Lower leg skin (tissue), 4 donors: ENCODE measurements at regions not wholly inside any gene's neighbourhood (a gene's known extent, or its start where the extent isn't known, plus 50 kb on each side); places are given as distances from the start of the nearest gene placed in this dataset.

Experiments used
- DNase-seq, 2 donors: peaks; one replicate each; pipeline ENCODE4 v3.0.0-alpha.2; 2019; ENCODE audit warnings: low spot score in 2 of 2
- H3K4me3 ChIP-seq: fragments of 200-600 bp; sonication (generic); 2 replicates; pipeline ENCODE4 v1.5.1; 2017; ENCODE audit warnings: mild to moderate bottlenecking, low read depth; ENCODE audit not compliant: poor library complexity, severe bottlenecking
- CTCF ChIP-seq, 3 donors: fragments of 450-650 bp; IDR thresholded peaks; one replicate each; pipeline ENCODE4 v1.5.1; 2016; ENCODE audit warnings: antibody characterized with exemption in 3 of 3, mild to moderate bottlenecking in 3 of 3, moderate library complexity in 2 of 3
- POLR2A ChIP-seq, 2 donors: fragments of 450-650 bp; IDR thresholded peaks; one replicate each; pipeline ENCODE4 v1.6.1; 2016 to 2017; ENCODE audit warnings: antibody characterized with exemption in 2 of 2, mild to moderate bottlenecking in 1 of 2, moderate library complexity in 1 of 2
- WGBS, 2 donors: methylation state at CpG; one replicate each; pipeline ENCODE4 v1.1.5; 2018; 5-methylcytosine and 5-hydroxymethylcytosine counted together
- intact Hi-C: fragments of 100-400 bp; cut with DNase I; formaldehyde crosslinking; loops from one replicate; pipeline ENCODE4 v1.15.0; 2023; ENCODE audit warnings: low total_unique reads

DNA sequence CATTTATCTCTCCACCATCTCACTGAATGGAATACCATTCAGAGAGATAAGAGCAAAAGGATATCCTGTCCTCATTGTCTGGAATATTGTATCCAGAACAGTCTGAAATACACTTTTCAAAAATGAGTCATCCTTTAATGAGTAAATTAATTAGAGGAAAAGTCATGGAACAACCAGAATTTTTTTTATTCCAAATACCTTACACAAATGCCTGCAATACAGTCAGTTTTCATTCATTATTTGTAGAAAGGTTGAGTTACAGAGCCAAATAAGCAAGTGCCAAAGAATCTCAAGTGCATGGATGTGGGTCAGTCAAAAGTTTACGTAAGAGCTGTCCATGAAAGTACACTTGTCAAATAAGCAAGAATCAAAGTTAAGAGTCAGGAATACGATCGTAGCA lies 482.6 kb downstream of the IPMK start:
- H3K4me3 ChIP-seq, result no peak overlapping the region
- WGBS, 2 donors, result 90% methylated on average over 3 of the region's 3 CpGs
- intact Hi-C loops, result no loop called here
- no peak for TF ChIP-seq POLR2A (IDR thresholded peaks at IDR 0.05)
- no peak for TF ChIP-seq CTCF (IDR thresholded peaks at IDR 0.05)
- DNase-seq, result no peak

- intact Hi-C loops, result no loop called here
- H3K4me3 ChIP-seq, result no peak overlapping the region
- DNase-seq, result no peak
- 71 to 76% methylated on average over 5 of the region's 5 CpGs for WGBS, 2 donors
- no peak for TF ChIP-seq CTCF (IDR thresholded peaks at IDR 0.05)
- TF ChIP-seq POLR2A (IDR thresholded peaks at IDR 0.05), result no peak
Observed at GRCh38 chr10:57776688-57777432, 490.8 kb downstream of the IPMK start.

GRCh38 chr10:57775250-57775649 lies 492.4 kb downstream of the IPMK start:
- intact Hi-C loops, result no loop called here
- 74 to 77% methylated on average over 2 of the region's 2 CpGs for WGBS, 2 donors
- TF ChIP-seq CTCF (IDR thresholded peaks at IDR 0.05) (no peak), POLR2A (IDR thresholded peaks at IDR 0.05) (no peak)
- H3K4me3 ChIP-seq, result no peak overlapping the region
- DNase-seq, result no peak

- H3K4me3 ChIP-seq, result no peak overlapping the region
- 75 to 88% methylated on average over 1 of the region's 1 CpG for WGBS, 2 donors
- intact Hi-C loops, result no loop called here
- no peak for TF ChIP-seq CTCF (IDR thresholded peaks at IDR 0.05)
- no peak for DNase-seq
Observed at GRCh38 chr10:57769298-57769697, 498.4 kb downstream of the IPMK start.

GRCh38 chr10:57759777-57760176 lies 507.9 kb downstream of the IPMK start:
- intact Hi-C loops, result no loop called here
- TF ChIP-seq POLR2A (IDR thresholded peaks at IDR 0.05) (no peak), CTCF (IDR thresholded peaks at IDR 0.05) (no peak)
- WGBS, 2 donors, result 65 to 71% methylated on average over 6 of the region's 6 CpGs
- DNase-seq, result no peak
- no peak overlapping the region for H3K4me3 ChIP-seq

DNA sequence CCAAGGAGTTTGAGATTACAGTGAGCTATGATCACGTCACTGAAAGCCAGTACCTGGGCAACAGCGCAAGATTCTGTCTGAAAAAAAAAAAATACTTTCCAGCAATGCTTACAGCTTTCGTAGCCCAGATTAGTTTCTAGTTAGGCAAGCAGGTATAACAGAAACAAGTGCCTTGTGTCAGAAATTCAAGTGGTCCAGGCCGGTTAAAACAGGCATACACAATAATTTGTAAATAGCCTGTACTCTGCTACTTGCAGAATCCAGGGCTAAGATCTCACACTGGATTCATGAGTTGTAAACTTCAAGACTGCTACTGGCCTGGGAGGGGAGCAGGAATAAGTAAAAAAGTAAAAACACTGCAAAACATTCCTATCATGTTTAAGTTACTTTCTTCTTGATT lies 512.9 kb downstream of the IPMK start:
- H3K4me3 ChIP-seq, result no peak overlapping the region
- no peak for TF ChIP-seq POLR2A (IDR thresholded peaks at IDR 0.05)
- no peak for DNase-seq
- intact Hi-C loops, result loop anchor here (2.0 kb wide), 1 partner anchor 20 kb away; no protein-coding TSS in a partner anchor
- WGBS, 2 donors, result 62 to 74% methylated on average over 4 of the region's 4 CpGs
